Posterior vena cava (tissue), 2 donors: ENCODE measurements at regions not wholly inside any gene's neighbourhood (a gene's known extent, or its start where the extent isn't known, plus 50 kb on each side); places are given as distances from the start of the nearest gene placed in this dataset.
"Not testable (repeated sequence)": the region's sequence is repeated elsewhere in the genome, so short reads cannot be mapped to it uniquely, and the experiment has no call there.

ENCODE experiments used
- DNase-seq: peaks from one replicate; pipeline ENCODE4 v3.0.0-alpha.2; 2020; ENCODE audit warnings: low spot score
- intact Hi-C, 2 donors: fragments of 100-400 bp; cut with DNase I; formaldehyde crosslinking; loops; one replicate each; pipeline versions ENCODE4 v1.14.1 to v1.14.2; 2022 to 2023
- donor health status: DM: yes; HTN: yes; CAD: no.
- donor health status: DM: yes; HTN: yes; CAD: no.

DNA sequence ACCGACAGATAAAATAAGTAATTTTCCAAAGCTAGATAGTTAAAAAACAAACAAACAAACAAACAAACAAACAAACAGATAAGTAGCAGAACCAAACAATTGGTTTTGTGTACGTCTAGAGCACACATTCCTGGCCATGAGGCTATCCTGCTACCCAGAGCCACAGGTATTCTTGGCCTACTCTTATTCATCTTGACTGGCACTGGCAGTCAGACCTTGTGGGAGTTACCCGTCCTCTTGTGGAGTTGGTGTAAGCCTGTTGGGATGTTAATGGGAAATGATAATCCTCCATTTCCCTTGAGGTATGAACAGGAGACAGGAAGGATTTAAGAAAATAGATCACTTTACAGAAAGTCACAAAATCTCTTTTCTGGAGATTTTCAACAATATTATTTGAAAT, 142.4 kb upstream of the MEOX2 start:
- DNase-seq = no peak
- intact Hi-C loops = loop anchor here in 1 of 2 donors (10.0 kb wide), 1 partner anchor 84 kb away; no protein-coding TSS in a partner anchor

DNA sequence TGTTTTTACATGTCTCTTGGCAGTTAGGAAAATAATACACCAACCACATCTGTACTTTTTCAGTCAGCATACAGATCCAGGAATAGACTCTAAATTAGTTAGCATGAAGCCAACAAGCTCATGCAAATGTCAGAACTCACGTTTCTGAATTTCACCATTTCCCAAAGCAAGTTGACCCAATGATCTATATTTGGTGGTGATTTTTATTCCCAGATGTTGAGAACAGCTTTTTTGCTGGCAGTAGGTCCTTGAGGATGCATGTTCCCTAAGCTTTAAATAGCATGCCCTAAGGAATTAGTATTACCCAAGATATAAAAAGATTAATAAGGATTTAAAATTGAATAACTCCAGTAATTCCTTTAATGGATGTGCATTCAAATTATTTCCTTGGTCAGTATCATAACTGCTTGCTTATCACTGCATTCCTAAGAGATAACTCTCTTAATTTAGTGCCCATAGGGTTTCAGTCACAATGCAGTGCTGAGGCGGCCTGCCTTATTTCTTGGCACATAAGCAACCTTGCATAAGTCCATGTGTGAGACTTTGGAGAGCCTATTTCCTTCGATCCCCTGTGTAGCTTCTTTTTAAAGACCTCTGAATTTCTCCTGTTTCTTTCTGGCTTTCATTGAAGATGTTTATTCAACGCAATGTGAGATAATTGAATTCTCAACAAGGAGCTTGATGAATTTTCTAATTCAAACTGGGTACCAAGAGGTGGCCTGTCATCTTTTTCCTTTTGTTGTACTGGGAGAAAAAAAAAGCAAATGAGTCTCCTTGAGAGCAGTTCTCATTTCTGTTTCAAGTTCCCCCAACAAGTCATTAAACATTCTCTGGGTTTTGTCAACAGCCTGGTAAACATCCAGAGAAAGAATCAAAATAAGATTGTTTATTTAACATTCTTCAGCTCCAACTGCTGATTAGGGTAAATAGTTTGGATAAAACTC, 135.3 kb upstream of the MEOX2 start:
- intact Hi-C loops = loop anchor here in 1 of 2 donors (10.0 kb wide), 1 partner anchor 77 kb away; no protein-coding TSS in a partner anchor
- no peak for DNase-seq

DNA sequence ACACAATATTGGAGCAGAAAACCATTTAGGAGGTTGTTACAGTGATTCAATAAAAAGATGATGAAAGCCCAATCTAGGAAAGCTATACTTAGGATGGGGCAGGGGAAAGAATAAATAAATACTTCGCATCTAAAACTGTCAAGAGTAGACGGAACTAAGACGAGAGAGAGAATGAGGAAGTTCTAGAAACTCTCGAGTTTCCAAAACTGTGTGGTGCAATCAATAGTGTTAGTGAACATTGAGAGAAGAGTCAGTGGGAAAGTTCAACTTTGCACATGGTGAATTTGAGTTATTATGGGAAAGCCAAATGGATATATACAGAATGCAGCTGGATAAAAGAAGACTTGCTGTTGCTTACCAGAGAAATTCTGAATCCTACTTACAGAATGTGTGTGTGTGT, 133.8 kb upstream of the MEOX2 start:
- no peak for DNase-seq
- intact Hi-C loops = loop anchor here in 1 of 2 donors (10.0 kb wide), 1 partner anchor 76 kb away; no protein-coding TSS in a partner anchor

DNA sequence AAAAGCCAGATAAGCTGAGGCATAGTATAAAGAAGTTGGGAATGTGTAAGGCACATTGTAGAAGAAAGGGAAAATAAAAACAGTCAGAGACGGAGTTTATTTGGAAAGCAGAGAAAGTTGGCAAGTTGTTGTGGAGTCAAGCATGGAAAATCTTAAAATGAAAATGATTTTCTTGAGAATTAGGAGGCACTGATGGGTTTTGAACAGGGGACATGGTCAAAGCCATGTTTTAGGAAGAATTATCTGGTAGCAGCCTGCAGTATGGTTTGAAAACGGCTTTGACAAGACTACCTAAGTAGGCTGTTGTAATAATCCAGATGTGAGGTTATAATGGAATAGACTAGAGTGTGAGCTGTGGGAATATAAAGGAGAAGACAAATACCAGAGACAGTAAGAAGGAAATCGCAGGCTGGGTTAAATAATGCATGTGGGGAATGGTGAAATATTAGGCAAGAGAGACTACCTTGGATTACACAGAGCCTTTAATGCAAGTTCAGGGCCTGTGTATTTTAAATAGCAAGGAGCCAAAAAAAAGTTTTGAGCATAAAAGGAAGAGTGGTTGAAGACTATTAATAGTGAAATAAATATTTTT, 130.4 kb upstream of the MEOX2 start:
- no peak for DNase-seq
- intact Hi-C loops = no loop called here

DNA sequence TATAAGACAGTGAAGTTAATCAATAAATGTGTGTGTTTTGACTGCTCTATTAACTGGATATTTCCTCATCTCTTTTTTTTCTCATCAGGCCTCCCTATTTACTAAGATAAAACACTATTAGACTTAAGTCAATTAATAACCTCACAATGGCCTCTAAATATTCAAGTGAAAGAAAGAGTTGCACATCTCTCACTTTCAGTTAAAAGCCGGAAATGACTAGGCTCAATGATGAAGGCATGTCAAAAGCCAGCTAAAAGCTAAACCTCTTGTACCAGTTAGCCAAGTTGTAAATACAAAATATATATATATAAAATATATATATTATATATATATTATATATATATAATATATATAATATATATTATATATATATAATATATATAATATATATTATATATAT, 127.0 kb upstream of the MEOX2 start:
- no peak for DNase-seq
- intact Hi-C loops = no loop called here

DNA sequence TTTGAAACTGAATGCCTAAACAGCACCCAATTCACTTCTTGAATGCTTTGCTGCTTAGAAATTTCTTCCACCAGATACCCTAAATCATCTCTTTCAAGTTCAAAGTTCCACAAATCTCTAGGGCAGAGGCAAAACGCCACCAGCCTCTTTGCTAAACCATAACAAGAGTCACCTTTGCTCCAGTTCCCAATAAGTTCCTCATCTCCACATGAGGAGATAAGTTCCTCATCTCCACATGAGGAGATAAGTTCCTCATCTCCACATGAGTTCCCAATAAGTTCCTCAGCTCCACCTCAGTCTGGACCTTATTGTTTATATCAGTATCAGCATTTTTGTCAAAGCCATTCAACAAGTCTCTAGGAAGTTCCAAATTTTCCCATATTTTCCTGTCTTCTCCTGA, 123.9 kb upstream of the MEOX2 start:
- DNase-seq, intact Hi-C loops: not testable (repeated sequence)

- intact Hi-C loops, DNase-seq: not testable (repeated sequence)
Observed at GRCh38 chr7:15809936-15810335, 123.5 kb upstream of the MEOX2 start.

GRCh38 chr7:15805891-15806290, 119.4 kb upstream of the MEOX2 start:
- no peak for DNase-seq
- intact Hi-C loops = no loop called here

DNA sequence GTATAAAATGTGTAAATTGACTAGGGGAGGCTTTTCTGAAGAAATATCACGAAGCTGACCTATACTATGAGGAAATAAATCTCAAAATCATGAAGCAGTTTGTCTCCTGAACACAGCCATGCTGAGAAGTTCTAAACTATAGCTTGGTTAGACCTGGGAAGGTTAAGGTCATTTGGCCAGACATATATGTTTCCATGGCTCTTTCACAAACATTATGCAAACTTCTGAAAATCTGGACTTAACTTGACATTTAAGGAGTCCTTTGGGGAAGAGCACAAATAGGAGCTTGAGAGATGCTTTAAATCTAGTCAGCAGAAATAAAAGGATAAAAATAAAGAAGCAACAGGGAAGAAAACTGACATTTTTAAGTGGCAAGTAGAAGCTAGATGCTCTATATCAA, 115.9 kb upstream of the MEOX2 start:
- intact Hi-C loops = no loop called here

GRCh38 chr7:15801551-15801950, 115.1 kb upstream of the MEOX2 start:
- intact Hi-C loops = no loop called here
- DNase-seq = no peak

More for the DNA sequence above, 115.9 kb upstream of the MEOX2 start:
- no peak for DNase-seq

DNA sequence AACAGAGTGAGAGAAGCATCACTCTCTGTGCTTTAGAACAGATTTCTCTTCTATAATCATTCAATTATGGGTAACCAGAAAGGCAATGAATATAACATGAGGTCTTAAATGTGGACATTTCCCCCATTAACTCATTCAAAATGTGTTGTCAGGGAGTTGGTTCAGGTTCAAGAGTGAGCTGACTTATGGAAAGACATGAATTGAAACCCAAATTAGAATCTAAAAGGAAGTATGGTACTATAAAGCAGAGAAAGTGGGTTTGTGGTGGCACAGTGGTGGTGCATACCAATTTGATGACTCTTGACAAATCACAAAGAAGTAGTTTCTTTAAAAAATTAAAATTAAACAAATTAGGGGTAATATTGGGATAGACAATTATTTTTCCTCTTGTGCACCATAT, 114.6 kb upstream of the MEOX2 start:
- intact Hi-C loops = no loop called here

GRCh38 chr7:15798081-15798480, 111.6 kb upstream of the MEOX2 start:
- intact Hi-C loops = no loop called here
- DNase-seq = no peak

More for the DNA sequence above, 114.6 kb upstream of the MEOX2 start:
- no peak for DNase-seq

DNA sequence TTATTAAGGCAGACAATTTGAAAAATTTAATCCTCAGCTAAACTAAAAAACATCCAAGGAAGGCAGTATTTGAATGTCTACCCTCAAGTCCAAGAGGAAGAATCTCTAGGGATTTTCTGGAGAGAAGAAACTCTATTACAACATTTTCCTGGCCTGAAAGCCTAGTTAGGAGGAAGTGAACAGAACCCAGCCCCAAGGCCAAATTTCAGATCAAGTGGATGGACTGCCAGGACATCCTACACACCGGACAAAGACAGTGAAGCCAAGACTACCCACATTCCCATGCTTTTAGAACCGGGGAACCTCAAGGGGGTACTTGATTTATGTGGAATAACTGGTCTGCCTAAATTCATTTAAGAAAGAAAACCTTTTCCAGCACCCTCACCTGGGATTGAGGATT, 108.9 kb upstream of the MEOX2 start:
- intact Hi-C loops = no loop called here
- DNase-seq = no peak

DNA sequence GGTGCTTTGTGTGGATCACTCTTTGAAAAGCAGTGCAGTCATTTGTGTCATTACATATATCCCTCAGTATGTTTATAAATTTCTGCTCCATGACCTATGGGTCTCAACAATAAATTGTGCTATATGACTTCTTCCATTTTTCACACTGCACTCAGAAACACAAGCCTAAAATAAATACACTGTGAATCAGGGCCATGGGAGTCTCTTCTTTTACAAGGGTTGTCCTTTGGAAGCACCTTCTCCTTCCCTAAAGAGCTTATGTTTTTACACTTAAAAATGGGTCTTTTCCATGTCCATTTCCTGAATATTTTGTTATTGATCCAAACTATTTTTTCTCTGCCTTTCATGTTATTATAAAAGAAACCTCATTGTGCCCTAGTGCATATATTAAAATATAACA, 108.3 kb upstream of the MEOX2 start:
- no peak for DNase-seq
- intact Hi-C loops = no loop called here

DNA sequence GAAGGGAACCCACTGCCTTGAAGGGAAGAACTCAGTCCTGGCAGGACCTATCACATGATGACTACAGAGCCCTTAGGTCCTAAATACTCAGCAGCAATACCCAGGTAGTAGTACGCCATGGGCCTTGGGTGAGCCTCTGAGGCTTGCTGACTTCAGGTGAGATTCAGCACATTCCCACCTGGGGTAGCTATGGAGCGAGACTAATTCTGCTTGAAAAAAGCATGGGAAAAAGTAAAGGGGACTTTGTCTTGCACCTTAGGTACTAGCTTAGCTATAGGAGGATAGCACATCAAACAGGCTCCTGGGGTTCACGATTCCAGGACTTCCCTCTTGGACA, 98.2 kb upstream of the MEOX2 start:
- DNase-seq = no peak
- intact Hi-C loops = no loop called here

GRCh38 chr7:15783987-15784693, 97.7 kb upstream of the MEOX2 start:
- intact Hi-C loops = no loop called here
- DNase-seq = no peak

- intact Hi-C loops = no loop called here
Observed at GRCh38 chr7:15782656-15783055, 96.2 kb upstream of the MEOX2 start.

GRCh38 chr7:15781944-15782343, 95.5 kb upstream of the MEOX2 start:
- intact Hi-C loops = no loop called here

More at GRCh38 chr7:15782656-15783055, 96.2 kb upstream of the MEOX2 start:
- DNase-seq = no peak

DNA sequence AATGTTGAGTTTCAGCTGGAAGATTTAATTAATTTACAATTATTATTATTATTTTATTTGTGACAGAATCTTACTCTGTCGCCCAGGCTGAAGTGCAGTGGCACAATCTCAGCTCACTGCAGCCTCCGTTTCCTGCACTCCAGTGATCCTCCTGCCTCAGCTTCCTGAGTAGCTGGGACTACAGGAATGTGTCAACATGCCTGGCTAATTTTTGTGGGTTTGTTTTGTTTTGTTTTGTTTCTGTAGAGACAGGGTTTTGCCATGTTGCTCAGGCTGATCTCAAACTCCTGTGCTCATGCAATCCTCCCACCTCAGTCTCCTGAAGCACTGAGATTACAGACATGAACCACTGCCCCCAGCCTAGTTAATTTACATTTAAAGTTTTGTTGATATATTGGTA, 93.8 kb upstream of the MEOX2 start:
- no peak for DNase-seq

More at GRCh38 chr7:15781944-15782343, 95.5 kb upstream of the MEOX2 start:
- DNase-seq = no peak

DNA sequence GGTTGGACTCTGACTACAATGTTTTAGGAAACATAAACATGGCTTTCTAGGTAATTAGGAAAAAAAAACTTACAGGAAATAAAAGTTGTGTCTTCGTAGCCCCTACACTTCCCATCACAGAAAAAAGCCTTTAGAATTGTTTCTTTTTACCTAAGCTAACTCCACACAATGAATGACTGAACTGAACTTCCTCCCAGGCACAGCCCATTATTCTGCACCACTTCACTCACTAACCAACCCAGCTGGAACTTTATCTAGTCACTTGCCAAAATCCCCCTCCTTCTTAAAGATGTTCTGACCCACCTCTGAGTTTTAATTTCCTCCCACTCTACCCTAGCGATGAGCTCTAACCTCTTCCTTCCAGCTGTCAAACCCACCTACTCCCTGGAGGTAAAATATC, 91.7 kb upstream of the MEOX2 start:
- no peak for DNase-seq
- intact Hi-C loops = no loop called here

More for the DNA sequence above, 93.8 kb upstream of the MEOX2 start:
- intact Hi-C loops = no loop called here
